ENCODE measurements at regions not wholly inside any gene's neighbourhood (a gene's known extent, or its start where the extent isn't known, plus 50 kb on each side); places are given as distances from the start of the nearest gene placed in this dataset.
"Not testable (repeated sequence)": the region's sequence is repeated elsewhere in the genome, so short reads cannot be mapped to it uniquely, and the experiment has no call there.

- DNase-seq = no peak
Measured at GRCh38 chr5:28957450-28957849, 1919.1 kb upstream of the CDH9 start.

- DNase-seq = no peak
Measured at GRCh38 chr5:28954074-28954473, 1915.7 kb upstream of the CDH9 start.

- no peak for DNase-seq
Measured at GRCh38 chr5:28947865-28948264, 1909.5 kb upstream of the CDH9 start.

- no peak for DNase-seq
Measured at GRCh38 chr5:28945859-28946258, 1907.5 kb upstream of the CDH9 start.

GRCh38 chr5:28929366-28929765 lies 1891.0 kb upstream of the CDH9 start:
- DNase-seq = not testable (repeated sequence)

- not testable (repeated sequence) for DNase-seq
Measured at GRCh38 chr5:28928327-28928790, 1890.0 kb upstream of the CDH9 start.

- no peak for DNase-seq
Measured at GRCh38 chr5:28927559-28928326, 1889.4 kb upstream of the CDH9 start.

- DNase-seq = no peak
Measured at GRCh38 chr5:28926422-28926821, 1888.0 kb upstream of the CDH9 start.

- no peak for DNase-seq
Measured at GRCh38 chr5:28917631-28918030, 1879.2 kb upstream of the CDH9 start.

- DNase-seq = no peak
Measured at GRCh38 chr5:28914297-28914696, 1875.9 kb upstream of the CDH9 start.

- no peak for DNase-seq
Measured at GRCh38 chr5:28903643-28904042, 1865.3 kb upstream of the CDH9 start.

- no peak for DNase-seq
Measured at GRCh38 chr5:28896949-28897348, 1858.6 kb upstream of the CDH9 start.

- no peak for DNase-seq
Measured at GRCh38 chr5:28880936-28881335, 1842.5 kb upstream of the CDH9 start.

GRCh38 chr5:28877050-28877449 lies 1838.7 kb upstream of the CDH9 start:
- DNase-seq = no peak

GRCh38 chr5:28864006-28864405 lies 1825.6 kb upstream of the CDH9 start:
- DNase-seq = no peak

GRCh38 chr5:28862860-28863196 lies 1824.4 kb upstream of the CDH9 start:
- DNase-seq = no peak

- no peak for DNase-seq
Measured at GRCh38 chr5:28862137-28862859, 1823.9 kb upstream of the CDH9 start.

GRCh38 chr5:28855626-28856025 lies 1817.2 kb upstream of the CDH9 start:
- no peak for DNase-seq

- no peak for DNase-seq
Measured at GRCh38 chr5:28850320-28850921, 1812.0 kb upstream of the CDH9 start.

- no peak for DNase-seq
Measured at GRCh38 chr5:28831042-28831441, 1792.7 kb upstream of the CDH9 start.

GRCh38 chr5:28823231-28823630 lies 1784.8 kb upstream of the CDH9 start:
- DNase-seq = no peak

GRCh38 chr5:28822071-28822470 lies 1783.7 kb upstream of the CDH9 start:
- DNase-seq = no peak

- no peak for DNase-seq
Measured at GRCh38 chr5:28810751-28811136, 1772.4 kb upstream of the CDH9 start.
